H1 (cell line): ENCODE measurements at regions not wholly inside any gene's neighbourhood (a gene's known extent, or its start where the extent isn't known, plus 50 kb on each side); places are given as distances from the start of the nearest gene placed in this dataset.

Source experiments
- CTCF ChIA-PET: fragments of 300-600 bp; sonication (Branson Sonifier 250); formaldehyde crosslinking; loops from one replicate; lab custom pipeline; 2021; ENCODE audit not compliant: partially characterized antibody; lab: Charles Lee
- POLR2A ChIA-PET: fragments of 300-600 bp; sonication (Branson Sonifier 250); formaldehyde crosslinking; loops from one replicate; lab custom pipeline; 2021; ENCODE audit warnings: inconsistent platforms; ENCODE audit not compliant: partially characterized antibody; lab: Charles Lee
- DNase-seq, 2 experiments: peaks; one replicate each; pipeline versions ENCODE4 v3.0.0 to v3.0.0-alpha.2; 2010 to 2022; ENCODE audit warnings: low spot score in 2 of 2, low read depth in 1 of 2, mixed read lengths in 1 of 2
- FAIRE-seq: peaks from 2 replicates; lab custom pipeline; 2011; peaks lifted over from hg19 to GRCh38; lab: Jason Lieb, UNC
- H2AFZ ChIP-seq: 2 replicates; pipeline ENCODE4 v1.8.1; 2012; ENCODE audit warnings: low read length, inconsistent platforms
- H2AK5ac ChIP-seq: 2 replicates; pipeline ENCODE4 v1.6.1; 2013; ENCODE audit warnings: low read depth, low read length
- H2BK120ac ChIP-seq: replicated peaks from 2 replicates; pipeline ENCODE3; 2013; ENCODE audit warnings: low read depth, low read length, inconsistent platforms
- H2BK12ac ChIP-seq: 2 replicates; pipeline ENCODE4 v1.6.1; 2013; ENCODE audit warnings: low read depth, low read length
- H2BK15ac ChIP-seq: 2 replicates; pipeline ENCODE4 v1.6.1; 2013; ENCODE audit warnings: low read length
- H2BK20ac ChIP-seq: 2 replicates; pipeline ENCODE4 v1.6.1; 2013; ENCODE audit warnings: low read length
- H2BK5ac ChIP-seq: 2 replicates; pipeline ENCODE4 v1.6.1; 2013; ENCODE audit warnings: low read depth, low read length
- H3K14ac ChIP-seq: 2 replicates; pipeline ENCODE4 v1.6.1; 2013; ENCODE audit warnings: inconsistent platforms; ENCODE audit not compliant: insufficient read length
- H3K18ac ChIP-seq: 2 replicates; pipeline ENCODE4 v1.6.1; 2013; ENCODE audit warnings: low read length; ENCODE audit errors: extremely low read depth
- H3K23ac ChIP-seq: 2 replicates; pipeline ENCODE4 v1.6.1; 2013; ENCODE audit warnings: inconsistent platforms; ENCODE audit not compliant: insufficient read length
- H3K23me2 ChIP-seq: 2 replicates; pipeline ENCODE4 v1.6.1; 2013; ENCODE audit warnings: low read depth, low read length
- H3K27ac ChIP-seq: 2 replicates; pipeline ENCODE4 v1.6.1; 2011; ENCODE audit warnings: low read depth, low read length, inconsistent platforms
- H3K27me3 ChIP-seq, 4 experiments: replicated peaks in 1 of 4; 1 replicate in 1 of 4; 2 replicates in 3 of 4; pipeline versions ENCODE4 v1.6.1 to v1.8.1; 2011 to 2013; ENCODE audit warnings: low read length in 3 of 4, mild to moderate bottlenecking in 3 of 4, inconsistent platforms in 2 of 4, mixed read lengths in 2 of 4, moderate library complexity in 1 of 4; ENCODE audit not compliant: control insufficient read depth in 3 of 4, insufficient read depth in 3 of 4; ENCODE audit errors: extremely low read depth in 1 of 4
- H3K36me3 ChIP-seq, 4 experiments: 2 replicates each; pipeline versions ENCODE4 v1.6.1 to v1.8.1; 2011 to 2013; ENCODE audit warnings: mild to moderate bottlenecking in 4 of 4, low read length in 3 of 4, moderate library complexity in 2 of 4, control low read depth in 1 of 4, inconsistent platforms in 1 of 4; ENCODE audit not compliant: insufficient read depth in 4 of 4, control insufficient read depth in 2 of 4
- H3K4ac ChIP-seq: replicated peaks from 2 replicates; pipeline ENCODE3; 2013; ENCODE audit warnings: low read length, low read depth, mixed read lengths, inconsistent platforms; ENCODE audit not compliant: insufficient read length
- H3K4me1 ChIP-seq, 4 experiments: replicated peaks in 1 of 4; 1 replicate in 1 of 4; 2 replicates in 3 of 4; pipeline versions ENCODE4 v1.6.1 to v1.8.1; 2011 to 2013; ENCODE audit warnings: low read length in 3 of 4, inconsistent platforms in 2 of 4, mixed read lengths in 1 of 4; ENCODE audit not compliant: insufficient read depth in 4 of 4, control insufficient read depth in 3 of 4
- H3K4me2 ChIP-seq, 2 experiments: 2 replicates each; pipeline versions ENCODE4 v1.6.1 to v1.8.1; 2011 to 2013; ENCODE audit warnings: low read depth in 2 of 2, low read length in 2 of 2, control low read depth in 1 of 2, inconsistent platforms in 1 of 2, mild to moderate bottlenecking in 1 of 2; ENCODE audit not compliant: insufficient read depth in 1 of 2
- H3K4me3 ChIP-seq, 4 experiments: fragments of 200-600, 300-600 bp in 1 of 4; sonication (generic), shearing (Covaris generic), sonication (Bioruptor Twin) in 1 of 4; 2 replicates each; pipeline versions ENCODE4 v1.5.1 to v1.8.1; 2011 to 2016; ENCODE audit warnings: low read length in 4 of 4, low read depth in 3 of 4, control low read depth in 2 of 4, inconsistent platforms in 2 of 4, mild to moderate bottlenecking in 2 of 4, mixed read lengths in 1 of 4, moderate library complexity in 1 of 4; ENCODE audit not compliant: insufficient read depth in 2 of 4; ENCODE audit errors: extremely low read depth in 1 of 4
- H3K56ac ChIP-seq: replicated peaks from 2 replicates; pipeline ENCODE3; 2013; ENCODE audit warnings: low read depth, mild to moderate bottlenecking, mixed read lengths, low read length, inconsistent platforms; ENCODE audit not compliant: insufficient read length
- H3K79me1 ChIP-seq: 2 replicates; pipeline ENCODE4 v1.6.1; 2013; ENCODE audit warnings: low read depth, low read length, control low read depth
- H3K79me2 ChIP-seq, 2 experiments: 2 replicates each; pipeline versions ENCODE4 v1.6.1 to v1.8.1; 2012 to 2013; ENCODE audit warnings: low read length in 2 of 2, mild to moderate bottlenecking in 2 of 2, inconsistent platforms in 1 of 2; ENCODE audit not compliant: insufficient read depth in 2 of 2, control insufficient read depth in 1 of 2
- H3K9ac ChIP-seq, 4 experiments: replicated peaks in 1 of 4; 1 replicate in 1 of 4; 2 replicates in 3 of 4; pipeline versions ENCODE4 v1.6.1 to v1.8.1; 2011 to 2013; ENCODE audit warnings: low read depth in 3 of 4, low read length in 3 of 4, control low read depth in 2 of 4, mild to moderate bottlenecking in 2 of 4, moderate library complexity in 2 of 4, inconsistent platforms in 1 of 4; ENCODE audit errors: extremely low read depth in 1 of 4
- H3K9me3 ChIP-seq, 2 experiments: 2 replicates each; pipeline versions ENCODE4 v1.6.1 to v1.8.1; 2012 to 2013; ENCODE audit warnings: mild to moderate bottlenecking in 2 of 2, moderate library complexity in 2 of 2, control low read depth in 1 of 2, inconsistent platforms in 1 of 2, low read depth in 1 of 2, low read length in 1 of 2, mixed read lengths in 1 of 2; ENCODE audit not compliant: insufficient read depth in 2 of 2
- H4K20me1 ChIP-seq, 2 experiments: replicated peaks in 1 of 2; 2 replicates each; pipeline versions ENCODE3 to v1.8.1; 2011 to 2013; ENCODE audit warnings: inconsistent platforms in 2 of 2, low read length in 2 of 2, mild to moderate bottlenecking in 1 of 2; ENCODE audit not compliant: insufficient read depth in 2 of 2, control insufficient read depth in 1 of 2
- H4K5ac ChIP-seq: 2 replicates; pipeline ENCODE4 v1.6.1; 2013; ENCODE audit warnings: low read length, low read depth, mixed read lengths, inconsistent platforms; ENCODE audit not compliant: insufficient read length
- H4K8ac ChIP-seq: 2 replicates; pipeline ENCODE4 v1.8.0; 2013; ENCODE audit warnings: mild to moderate bottlenecking, moderate library complexity, low read length, inconsistent platforms; ENCODE audit not compliant: insufficient read depth; ENCODE audit errors: extremely low read depth
- H4K91ac ChIP-seq: replicated peaks from 2 replicates; pipeline ENCODE3; 2013; ENCODE audit warnings: low read length, mixed read lengths, inconsistent platforms; ENCODE audit not compliant: insufficient read length
- ASH2L ChIP-seq: fragments of 200-600, 300-600 bp; sonication (generic); IDR thresholded peaks from one replicate; pipeline ENCODE4 v1.7.1; 2017; ENCODE audit warnings: low read length
- BRCA1 ChIP-seq: IDR thresholded peaks from 2 replicates; pipeline ENCODE4 v1.6.1; 2012; ENCODE audit warnings: low read depth, low read length, improper control_type of control experiment
- CHD1 ChIP-seq: IDR thresholded peaks from 2 replicates; pipeline ENCODE4 v1.6.1; 2012; ENCODE audit warnings: low read depth, low read length, improper control_type of control experiment
- CTBP2 ChIP-seq: IDR thresholded peaks from 2 replicates; pipeline ENCODE4 v1.7.0; 2011; ENCODE audit warnings: borderline replicate concordance, mild to moderate bottlenecking, moderate library complexity, mixed read lengths, low read length; ENCODE audit not compliant: insufficient read depth, insufficient read length
- GABPA ChIP-seq: IDR thresholded peaks from 2 replicates; pipeline ENCODE4 v1.6.1; 2011; ENCODE audit warnings: mild to moderate bottlenecking, low read length, moderate library complexity, borderline replicate concordance; ENCODE audit not compliant: insufficient read depth
- KDM5A ChIP-seq: fragments of 200-600 bp; IDR thresholded peaks from 2 replicates; pipeline ENCODE4 v1.7.1; 2012; ENCODE audit warnings: mild to moderate bottlenecking, low read length, inconsistent platforms, mixed read lengths
- MAFK ChIP-seq: IDR thresholded peaks from 2 replicates; pipeline ENCODE4 v1.6.1; 2012; ENCODE audit warnings: low read depth, mild to moderate bottlenecking, improper control_type of control experiment, low read length
- NANOG ChIP-seq: IDR thresholded peaks from 2 replicates; pipeline ENCODE4 v1.6.1; 2011; ENCODE audit warnings: low read length, low read depth, mild to moderate bottlenecking, inconsistent platforms; ENCODE audit not compliant: insufficient read depth, poor library complexity, severe bottlenecking
- POLR2A ChIP-seq, 2 experiments: IDR thresholded peaks; 1 replicate in 1 of 2; 2 replicates in 1 of 2; pipeline ENCODE4 v1.6.1; 2011; ENCODE audit warnings: low read depth in 2 of 2, low read length in 2 of 2, mild to moderate bottlenecking in 2 of 2; ENCODE audit errors: control extremely low read depth in 1 of 2
- RNF2 ChIP-seq: fragments of 200-900, 300-1000 bp; sonication (generic); IDR thresholded peaks from 2 replicates; pipeline ENCODE4 v1.7.1; 2016; ENCODE audit warnings: borderline replicate concordance, low read depth, mild to moderate bottlenecking, antibody characterized with exemption, low read length; ENCODE audit not compliant: poor library complexity, severe bottlenecking; ENCODE audit errors: missing control alignments
- RXRA ChIP-seq: IDR thresholded peaks from 2 replicates; pipeline ENCODE4 v1.6.1; 2011; ENCODE audit warnings: low read depth, mild to moderate bottlenecking, low read length, moderate library complexity; ENCODE audit not compliant: insufficient read depth
- YY1 ChIP-seq: IDR thresholded peaks from 2 replicates; pipeline ENCODE4 v1.6.1; 2011; ENCODE audit warnings: low read depth, mild to moderate bottlenecking, low read length
- WGBS, 2 experiments: shearing (Covaris generic) in 1 of 2; methylation state at CpG; one replicate each; pipeline versions ENCODE4 v1.1.6 to v1.1.7; 2013 to 2015; ENCODE audit warnings: low lambda C conversion rate in 2 of 2, mixed read lengths in 2 of 2, inconsistent platforms in 1 of 2, low coverage in 1 of 2, missing lambda C conversion rate in 1 of 2; ENCODE audit not compliant: insufficient replicate concordance in 2 of 2, insufficient coverage in 1 of 2, insufficient read length in 1 of 2; ENCODE audit errors: extremely low coverage in 1 of 2, missing lambda C conversion rate in 1 of 2; 5-methylcytosine and 5-hydroxymethylcytosine counted together

GRCh38 chr16:55076053-55076452 is 145.4 kb downstream of the IRX5 start:
- POLR2A ChIA-PET = no interaction called here
- WGBS, 2 experiments = 100% methylated on average over 1 of the region's 1 CpG; no CpG with 5 or more reads in 1 of the 2 experiments

More at GRCh38 chr16:55076053-55076452, 145.4 kb downstream of the IRX5 start:
- Histone ChIP-seq H3K56ac (no peak overlapping the region), H3K36me3 (no peaks in the 10 kb centered on the region), H3K4me2 (no peak overlapping the region), H2BK120ac (no peak overlapping the region), H3K79me1 (no peaks in the 10 kb centered on the region), H4K91ac (no peak overlapping the region), H3K27me3 (no peaks in the 10 kb centered on the region), H4K8ac (no peak overlapping the region), H3K79me2 (no peaks in the 10 kb centered on the region), H2AFZ (no peak overlapping the region), H2BK20ac (no peak overlapping the region), H2AK5ac (no peak overlapping the region), H3K9me3 (no peaks in the 10 kb centered on the region), H3K4ac (no peak overlapping the region), H2BK15ac (no peak overlapping the region), H4K20me1 (no peaks in the 10 kb centered on the region), H2BK12ac (no peak overlapping the region), H3K27ac (no peak overlapping the region), H3K23me2 (no peaks in the 10 kb centered on the region; the same call in 1 of the 2 replicates), H3K4me1 (no peaks in the 10 kb centered on the region), H3K14ac (no peak overlapping the region), H3K18ac (no peak overlapping the region), H3K23ac (no peak overlapping the region), H2BK5ac (no peak overlapping the region), H3K4me3 (no peak overlapping the region), H4K5ac (no peak overlapping the region), H3K9ac (no peak overlapping the region)
- no peak for TF ChIP-seq RNF2
- TF ChIP-seq KDM5A = no peak
- TF ChIP-seq CTBP2 = no peak
- no peak for TF ChIP-seq CHD1
- TF ChIP-seq BRCA1 = no peak
- TF ChIP-seq POLR2A (IDR thresholded peaks at IDR 0.05; ENCODE audit: control extremely low read depth in 1 of 2, low read depth in 2 of 2, low read length in 2 of 2) = no peak
- TF ChIP-seq ASH2L = no peak
- no peak for TF ChIP-seq RXRA
- no peak for TF ChIP-seq GABPA
- no peak for TF ChIP-seq MAFK
- no peak for TF ChIP-seq NANOG
- TF ChIP-seq YY1 = no peak
- DNase-seq = no peak
- no peak for FAIRE-seq
- CTCF ChIA-PET = no interaction called here
